H1 (cell line): ENCODE measurements at regions not wholly inside any gene's neighbourhood (a gene's known extent, or its start where the extent isn't known, plus 50 kb on each side); places are given as distances from the start of the nearest gene placed in this dataset.

ENCODE experiments used
- CHD1 ChIP-seq: IDR thresholded peaks from 2 replicates; pipeline ENCODE4 v1.6.1; 2012; ENCODE audit warnings: low read depth, low read length, improper control_type of control experiment
- SIX5 ChIP-seq: IDR thresholded peaks from 2 replicates; pipeline ENCODE4 v1.6.1; 2011; ENCODE audit warnings: mild to moderate bottlenecking, low read depth, low read length

- TF ChIP-seq CHD1, result no peak
- no peak for TF ChIP-seq SIX5
These were observed 624.4 kb downstream of the IRX1 start (continued) for GRCh38 chr5:4220016-4220415.
